ENCODE measurements at regions not wholly inside any gene's neighbourhood (a gene's known extent, or its start where the extent isn't known, plus 50 kb on each side); places are given as distances from the start of the nearest gene placed in this dataset.
"Not testable (repeated sequence)": the region's sequence is repeated elsewhere in the genome, so short reads cannot be mapped to it uniquely, and the experiment has no call there.

GRCh38 chr18:22044474-22045220, 124.7 kb upstream of the GATA6 start:
- no peak for DNase-seq

GRCh38 chr18:22045221-22045918, 124.0 kb upstream of the GATA6 start:
- no peak for DNase-seq

GRCh38 chr18:22046473-22046872, 122.9 kb upstream of the GATA6 start:
- DNase-seq: no peak

GRCh38 chr18:22047485-22047884, 121.9 kb upstream of the GATA6 start:
- no peak for DNase-seq

- DNase-seq: no peak
Observed at GRCh38 chr18:22048221-22048620, 121.2 kb upstream of the GATA6 start.

GRCh38 chr18:22048932-22049615, 120.3 kb upstream of the GATA6 start:
- DNase-seq: no peak

GRCh38 chr18:22052405-22053105, 116.8 kb upstream of the GATA6 start:
- DNase-seq: no peak

GRCh38 chr18:22055466-22056238, 113.7 kb upstream of the GATA6 start:
- no peak for DNase-seq

- DNase-seq: no peak
Observed at GRCh38 chr18:22056950-22057349, 112.4 kb upstream of the GATA6 start.

- no peak for DNase-seq
Observed at GRCh38 chr18:22057908-22058527, 111.4 kb upstream of the GATA6 start.

- no peak for DNase-seq
Observed at GRCh38 chr18:22060361-22060760, 109.0 kb upstream of the GATA6 start.

GRCh38 chr18:22063102-22063501, 106.3 kb upstream of the GATA6 start:
- DNase-seq: no peak

- DNase-seq: no peak
Observed at GRCh38 chr18:22063672-22064071, 105.7 kb upstream of the GATA6 start.

GRCh38 chr18:22064581-22064980, 104.8 kb upstream of the GATA6 start:
- DNase-seq: no peak

- DNase-seq: no peak
Observed at GRCh38 chr18:22065311-22065710, 104.1 kb upstream of the GATA6 start.

- DNase-seq: no peak
Observed at GRCh38 chr18:22066083-22066485, 103.3 kb upstream of the GATA6 start.

GRCh38 chr18:22067109-22067508, 102.3 kb upstream of the GATA6 start:
- no peak for DNase-seq

- DNase-seq: no peak
Observed at GRCh38 chr18:22067682-22068081, 101.7 kb upstream of the GATA6 start.

- DNase-seq: not testable (repeated sequence)
Observed at GRCh38 chr18:22068784-22069183, 100.6 kb upstream of the GATA6 start.

GRCh38 chr18:22069916-22070315, 99.5 kb upstream of the GATA6 start:
- DNase-seq: no peak

GRCh38 chr18:22073411-22073810, 96.0 kb upstream of the GATA6 start:
- no peak for DNase-seq

Data from activated naive CD4-positive, alpha-beta T cell (primary cell).